DND-41 (cell line): ENCODE measurements at regions not wholly inside any gene's neighbourhood (a gene's known extent, or its start where the extent isn't known, plus 50 kb on each side); places are given as distances from the start of the nearest gene placed in this dataset.

ENCODE experiments used
- ATAC-seq: fragments of 200-7000 bp; cut with Tn5 transposase; 3 replicates; pipeline ENCODE4 v1.9.1; 2021; ENCODE audit warnings: low read depth; ENCODE audit not compliant: insufficient read depth
- DNase-seq: peaks from one replicate; pipeline ENCODE4 v3.0.0-alpha.2; 2020
- H2AFZ ChIP-seq: 2 replicates; pipeline ENCODE4 v1.6.0; 2012; ENCODE audit warnings: low read depth, low read length
- H3K27ac ChIP-seq: 2 replicates; pipeline ENCODE4 v1.5.1; 2012; ENCODE audit warnings: low read length, inconsistent platforms
- H3K27me3 ChIP-seq: fragments of 200-600 bp; sonication (generic); 2 replicates; pipeline ENCODE4 v1.6.0; 2012; ENCODE audit warnings: low read length, mild to moderate bottlenecking, inconsistent platforms; ENCODE audit not compliant: insufficient read depth, poor library complexity
- H3K36me3 ChIP-seq: 2 replicates; pipeline ENCODE4 v1.5.1; 2012; ENCODE audit warnings: low read length, inconsistent platforms; ENCODE audit not compliant: insufficient read depth
- H3K4me1 ChIP-seq: 2 replicates; pipeline ENCODE4 v1.5.1; 2012; ENCODE audit warnings: mild to moderate bottlenecking, low read length; ENCODE audit not compliant: insufficient read depth
- H3K4me2 ChIP-seq: 2 replicates; pipeline ENCODE4 v1.6.0; 2012; ENCODE audit warnings: mild to moderate bottlenecking, moderate library complexity, low read length, inconsistent platforms; ENCODE audit not compliant: insufficient read depth
- H3K4me3 ChIP-seq, 2 experiments: fragments of 200-600 bp in 1 of 2; shearing (Covaris generic) in 1 of 2; 2 replicates each; pipeline ENCODE4 v1.5.1; 2012 to 2016; ENCODE audit warnings: inconsistent platforms in 2 of 2, low read length in 2 of 2, mild to moderate bottlenecking in 2 of 2, low read depth in 1 of 2, moderate library complexity in 1 of 2
- H3K79me2 ChIP-seq: 2 replicates; pipeline ENCODE4 v1.6.0; 2012; ENCODE audit warnings: low read length, inconsistent platforms; ENCODE audit not compliant: insufficient read depth
- H3K9ac ChIP-seq: 2 replicates; pipeline ENCODE4 v1.6.0; 2012; ENCODE audit warnings: low read depth, mild to moderate bottlenecking, inconsistent platforms, low read length, moderate library complexity
- H3K9me3 ChIP-seq: 2 replicates; pipeline ENCODE4 v1.5.1; 2012; ENCODE audit warnings: low read length, moderate library complexity, mild to moderate bottlenecking, inconsistent platforms; ENCODE audit not compliant: insufficient read depth, severe bottlenecking
- H4K20me1 ChIP-seq: 2 replicates; pipeline ENCODE4 v1.6.0; 2012; ENCODE audit warnings: low read length; ENCODE audit not compliant: insufficient read depth
- EZH2 ChIP-seq: IDR thresholded peaks from 3 replicates; pipeline ENCODE4 v1.6.1; 2012; ENCODE audit warnings: borderline replicate concordance, low read depth, mild to moderate bottlenecking, moderate library complexity, low read length, inconsistent platforms; ENCODE audit not compliant: severe bottlenecking
- TF ChIP-seq, protein P1 (sequence below): IDR thresholded peaks from 2 replicates; pipeline ENCODE4 v1.5.1; 2012; ENCODE audit warnings: borderline replicate concordance, low read length, moderate library complexity, mild to moderate bottlenecking; ENCODE audit not compliant: poor library complexity, severe bottlenecking; ENCODE audit errors: extremely low read depth

GRCh38 chr12:60120199-60120598 lies 524.4 kb downstream of the SLC16A7 start:
- H3K4me3 ChIP-seq = no peak overlapping the region

DNA sequence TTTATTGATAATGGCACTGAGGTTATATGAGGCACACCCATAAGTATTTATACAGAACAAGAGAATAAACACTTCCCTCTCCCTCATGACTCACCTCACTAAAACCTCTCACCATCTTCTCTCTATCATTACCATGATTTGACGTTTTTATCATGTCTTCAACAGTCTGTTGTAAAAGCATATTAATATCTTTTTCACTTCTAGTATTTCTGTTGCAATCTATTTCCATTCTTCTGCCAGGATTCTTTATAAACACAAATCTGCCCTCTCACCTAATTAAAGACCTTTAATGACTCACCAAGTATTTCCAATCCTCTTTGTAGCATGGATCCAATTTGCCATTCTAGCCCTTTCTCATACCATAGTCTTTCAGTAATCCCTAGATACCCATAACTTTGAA lies 527.7 kb downstream of the SLC16A7 start:
- Histone ChIP-seq H3K9me3 (no peaks in the 10 kb centered on the region), H4K20me1 (no peaks in the 10 kb centered on the region), H3K4me3 (no peak overlapping the region), H2AFZ (no peak overlapping the region), H3K36me3 (no peaks in the 10 kb centered on the region), H3K27ac (no peak overlapping the region), H3K4me1 (no peaks in the 10 kb centered on the region), H3K79me2 (no peaks in the 10 kb centered on the region), H3K9ac (no peak overlapping the region), H3K27me3 (no peaks in the 10 kb centered on the region), H3K4me2 (no peak overlapping the region)
- TF ChIP-seq, protein P1, sequence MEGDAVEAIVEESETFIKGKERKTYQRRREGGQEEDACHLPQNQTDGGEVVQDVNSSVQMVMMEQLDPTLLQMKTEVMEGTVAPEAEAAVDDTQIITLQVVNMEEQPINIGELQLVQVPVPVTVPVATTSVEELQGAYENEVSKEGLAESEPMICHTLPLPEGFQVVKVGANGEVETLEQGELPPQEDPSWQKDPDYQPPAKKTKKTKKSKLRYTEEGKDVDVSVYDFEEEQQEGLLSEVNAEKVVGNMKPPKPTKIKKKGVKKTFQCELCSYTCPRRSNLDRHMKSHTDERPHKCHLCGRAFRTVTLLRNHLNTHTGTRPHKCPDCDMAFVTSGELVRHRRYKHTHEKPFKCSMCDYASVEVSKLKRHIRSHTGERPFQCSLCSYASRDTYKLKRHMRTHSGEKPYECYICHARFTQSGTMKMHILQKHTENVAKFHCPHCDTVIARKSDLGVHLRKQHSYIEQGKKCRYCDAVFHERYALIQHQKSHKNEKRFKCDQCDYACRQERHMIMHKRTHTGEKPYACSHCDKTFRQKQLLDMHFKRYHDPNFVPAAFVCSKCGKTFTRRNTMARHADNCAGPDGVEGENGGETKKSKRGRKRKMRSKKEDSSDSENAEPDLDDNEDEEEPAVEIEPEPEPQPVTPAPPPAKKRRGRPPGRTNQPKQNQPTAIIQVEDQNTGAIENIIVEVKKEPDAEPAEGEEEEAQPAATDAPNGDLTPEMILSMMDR = no peak
- TF ChIP-seq EZH2 = no peak
- DNase-seq = no peak
- ATAC-seq = no peak

More at GRCh38 chr12:60120199-60120598, 524.4 kb downstream of the SLC16A7 start:
- H2AFZ ChIP-seq = no peak overlapping the region
- H3K79me2 ChIP-seq = no peaks in the 10 kb centered on the region
- no peak for ATAC-seq
- H3K9ac ChIP-seq = no peak overlapping the region
- TF ChIP-seq EZH2 = no peak
- TF ChIP-seq, protein P1 = no peak
- no peaks in the 10 kb centered on the region for H3K27me3 ChIP-seq
- H3K4me1 ChIP-seq = no peaks in the 10 kb centered on the region
- no peaks in the 10 kb centered on the region for H3K9me3 ChIP-seq
- no peak overlapping the region for H3K4me2 ChIP-seq
- no peaks in the 10 kb centered on the region for H4K20me1 ChIP-seq
- H3K27ac ChIP-seq = no peak overlapping the region
- no peaks in the 10 kb centered on the region for H3K36me3 ChIP-seq
- no peak for DNase-seq

DNA sequence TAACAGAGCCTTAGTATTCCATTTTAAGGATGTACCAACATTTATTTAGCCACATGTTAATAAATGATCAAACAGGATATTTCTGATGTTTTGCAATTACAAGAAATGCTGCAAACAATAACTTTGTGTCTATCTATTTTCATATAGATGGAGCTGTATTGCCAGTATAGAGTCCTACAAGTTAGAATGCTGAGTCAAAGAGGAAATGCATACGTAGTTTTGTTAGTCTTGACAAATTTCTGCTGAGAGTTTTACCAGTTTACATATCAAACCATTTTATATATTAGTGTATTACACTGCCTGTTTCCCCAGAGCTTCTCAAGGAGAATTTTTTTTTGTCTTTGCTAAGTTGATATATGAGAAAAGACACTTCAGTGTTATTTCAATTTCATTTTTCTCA lies 541.7 kb downstream of the SLC16A7 start:
- Histone ChIP-seq H3K79me2 (no peaks in the 10 kb centered on the region), H3K4me3 (no peak overlapping the region), H3K27ac (no peak overlapping the region), H3K9ac (no peak overlapping the region), H3K4me1 (no peaks in the 10 kb centered on the region), H3K4me2 (no peak overlapping the region), H3K9me3 (no peaks in the 10 kb centered on the region), H3K27me3 (no peaks in the 10 kb centered on the region), H4K20me1 (no peaks in the 10 kb centered on the region), H2AFZ (no peak overlapping the region), H3K36me3 (no peaks in the 10 kb centered on the region)
- TF ChIP-seq EZH2 = no peak
- TF ChIP-seq, protein P1 = no peak
- DNase-seq (no peak), ATAC-seq (no peak)

- Histone ChIP-seq H3K4me1 (no peaks in the 10 kb centered on the region), H3K4me3 (no peak overlapping the region), H3K9me3 (no peaks in the 10 kb centered on the region), H3K79me2 (no peaks in the 10 kb centered on the region), H4K20me1 (no peaks in the 10 kb centered on the region), H3K4me2 (no peak overlapping the region), H3K27ac (no peak overlapping the region), H2AFZ (no peak overlapping the region), H3K27me3 (no peaks in the 10 kb centered on the region), H3K9ac (no peak overlapping the region), H3K36me3 (no peaks in the 10 kb centered on the region)
- TF ChIP-seq, protein P1 = no peak
- TF ChIP-seq EZH2 = no peak
- ATAC-seq (no peak), DNase-seq (no peak)
Observed at GRCh38 chr12:60138526-60138925, 542.7 kb downstream of the SLC16A7 start.
